K562 (cell line): ENCODE measurements at regions not wholly inside any gene's neighbourhood (a gene's known extent, or its start where the extent isn't known, plus 50 kb on each side); places are given as distances from the start of the nearest gene placed in this dataset.

Experiments used
- ATAC-seq: fragments of 200-7000 bp; cut with Tn5 transposase; 3 replicates; pipeline ENCODE4 v1.9.1; 2020; ENCODE audit warnings: moderate library complexity
- BruUV-seq: library from RNA; stranded (reverse); fragments of 400-500 nt; replicated peaks from 2 replicates; lab custom pipeline; 2021; lab: Mats Ljungman, UMichigan
- CTCF ChIA-PET: fragments of 300-600 bp; formaldehyde crosslinking; extraction: SDS; loops from one replicate; lab custom pipeline; 2021; ENCODE audit warnings: low intra/inter-chr PET ratio; lab: Yijun Ruan, JAX
- POLR2A ChIA-PET: fragments of 300-600, 350-650 bp; sonication (Branson Sonifier 250); formaldehyde crosslinking; extraction: SDS; loops from one replicate; lab custom pipeline; 2021; ENCODE audit warnings: antibody characterized with exemption, inconsistent platforms; lab: Yijun Ruan, JAX
- DNase-seq, 4 experiments: peaks; one replicate each; pipeline versions ENCODE4 v3.0.0 to v3.0.0-alpha.2; 2011 to 2018; ENCODE audit warnings: low spot score in 3 of 4, mixed read lengths in 3 of 4; ENCODE audit errors: extremely low read depth in 1 of 4
- FAIRE-seq: peaks from 2 replicates; lab custom pipeline; 2011; peaks lifted over from hg19 to GRCh38; lab: Jason Lieb, UNC
- H2AFZ ChIP-seq: 2 replicates; pipeline ENCODE4 v1.6.0; 2011; ENCODE audit warnings: low read depth, low read length, control low read depth, inconsistent platforms
- H3K27ac ChIP-seq: fragments of 200-600 bp; 3 replicates; pipeline ENCODE4 v1.8.0; 2011; ENCODE audit warnings: low read depth, mild to moderate bottlenecking, control low read depth, inconsistent platforms, low read length, moderate library complexity, mixed read lengths; ENCODE audit errors: extremely low read depth
- H3K27me3 ChIP-seq, 2 experiments: fragments of 300-600 bp in 1 of 2; 2 replicates in 1 of 2; 3 replicates in 1 of 2; pipeline versions ENCODE4 v1.6.0 to v1.8.0; 2011; ENCODE audit warnings: inconsistent platforms in 2 of 2, low read length in 2 of 2, mild to moderate bottlenecking in 1 of 2, mixed read lengths in 1 of 2, moderate library complexity in 1 of 2; ENCODE audit not compliant: control insufficient read depth in 2 of 2, insufficient read depth in 2 of 2
- H3K36me3 ChIP-seq: fragments of 300-600 bp; 3 replicates; pipeline ENCODE4 v1.8.0; 2011; ENCODE audit warnings: mild to moderate bottlenecking, low read length, inconsistent platforms; ENCODE audit not compliant: control insufficient read depth, insufficient read depth
- H3K4me1 ChIP-seq, 2 experiments: fragments of 200-600 bp in 1 of 2; replicated peaks in 1 of 2; 2 replicates in 1 of 2; 3 replicates in 1 of 2; pipeline versions ENCODE4 v1.5.1 to v1.8.0; 2011; ENCODE audit warnings: inconsistent platforms in 2 of 2, low read length in 2 of 2, mild to moderate bottlenecking in 1 of 2, mixed read lengths in 1 of 2, moderate library complexity in 1 of 2; ENCODE audit not compliant: control insufficient read depth in 2 of 2, insufficient read depth in 2 of 2
- H3K4me2 ChIP-seq: 2 replicates; pipeline ENCODE4 v1.6.1; 2011; ENCODE audit warnings: low read length, control low read depth, inconsistent platforms, mixed read lengths; ENCODE audit not compliant: insufficient read depth
- H3K4me3 ChIP-seq: fragments of 200-600 bp; sonication (generic), shearing (Covaris generic); 2 replicates; pipeline ENCODE4 v1.5.1; 2016; ENCODE audit warnings: control low read depth, inconsistent platforms
- H3K79me2 ChIP-seq: fragments of 200-600 bp; 3 replicates; pipeline ENCODE4 v1.8.0; 2011; ENCODE audit warnings: low read length, inconsistent platforms; ENCODE audit not compliant: control insufficient read depth, insufficient read depth
- H3K9ac ChIP-seq, 2 experiments: 2 replicates each; pipeline versions ENCODE4 v1.6.0 to v1.6.1; 2011; ENCODE audit warnings: low read depth in 2 of 2, low read length in 2 of 2, control low read depth in 1 of 2, inconsistent platforms in 1 of 2, mild to moderate bottlenecking in 1 of 2, mixed read lengths in 1 of 2; ENCODE audit not compliant: insufficient read depth in 1 of 2
- H3K9me1 ChIP-seq: one replicate; pipeline ENCODE4 v1.6.0; 2011; ENCODE audit warnings: inconsistent platforms, mild to moderate bottlenecking, low read length, moderate library complexity; ENCODE audit not compliant: control insufficient read depth, insufficient read depth
- H3K9me3 ChIP-seq: replicated peaks from 2 replicates; pipeline ENCODE4 v1.5.1; 2011; ENCODE audit warnings: low read depth, low read length, inconsistent platforms; ENCODE audit not compliant: control insufficient read depth, insufficient read depth
- H4K20me1 ChIP-seq: replicated peaks from 2 replicates; pipeline ENCODE4 v1.6.1; 2011; ENCODE audit warnings: low read length, inconsistent platforms, mixed read lengths; ENCODE audit not compliant: control insufficient read depth, insufficient read depth
- EGR1 ChIP-seq: fragments of 450-650 bp; conservative IDR thresholded peaks from 2 replicates; pipeline ENCODE4 v1.6.1; 2017; ENCODE audit warnings: mild to moderate bottlenecking
- NCOA1 ChIP-seq: fragments of 450-650 bp; IDR thresholded peaks from 2 replicates; pipeline ENCODE4 v1.6.1; 2016; ENCODE audit warnings: low read depth
- SIX5 ChIP-seq, 2 experiments: IDR thresholded peaks; 2 replicates each; pipeline ENCODE4 v1.6.1; 2011; ENCODE audit warnings: low read length in 2 of 2, borderline replicate concordance in 1 of 2, low read depth in 1 of 2, mild to moderate bottlenecking in 1 of 2, moderate library complexity in 1 of 2; ENCODE audit not compliant: insufficient read depth in 1 of 2
- SNIP1 ChIP-seq: fragments of 450-650 bp; IDR thresholded peaks from 2 replicates; pipeline ENCODE4 v1.7.1; 2017; ENCODE audit warnings: low read depth, mild to moderate bottlenecking
- SPI1 ChIP-seq: IDR thresholded peaks from 2 replicates; pipeline ENCODE4 v1.6.1; 2011; ENCODE audit warnings: low read depth, low read length, control low read depth, borderline replicate concordance
- STAT5B ChIP-seq: fragments of 250-450 bp; sonication (Bioruptor Pico); IDR thresholded peaks from 2 replicates; pipeline ENCODE4 v1.8.0; 2021; ENCODE audit warnings: mild to moderate bottlenecking, inconsistent platforms
- TSC22D4 ChIP-seq: fragments of 450-650 bp; IDR thresholded peaks from 2 replicates; pipeline ENCODE4 v1.6.1; 2016; ENCODE audit warnings: missing genetic modification characterization, missing biosample characterization, control low read depth
- ZBTB1 ChIP-seq: sonication (generic); formaldehyde crosslinking; IDR thresholded peaks from 2 replicates; pipeline ENCODE4 v1.8.1; 2023; ENCODE audit warnings: missing genetic modification reagents, low read depth, mild to moderate bottlenecking, borderline replicate concordance
- ZNF274 ChIP-seq: IDR thresholded peaks from 2 replicates; pipeline ENCODE4 v1.6.1; 2011; ENCODE audit warnings: low read depth, mild to moderate bottlenecking, low read length, moderate library complexity, borderline replicate concordance
- ZNF449 ChIP-seq: fragments of 250-450 bp; sonication (Bioruptor Pico); IDR thresholded peaks from 2 replicates; pipeline ENCODE4 v1.8.0; 2022; ENCODE audit warnings: moderate library complexity, mild to moderate bottlenecking, inconsistent platforms
- ZNF512 ChIP-seq: IDR thresholded peaks from 2 replicates; pipeline ENCODE4 v1.6.1; 2016; ENCODE audit warnings: missing genetic modification characterization, missing compliant biosample characterization
- ZZZ3 ChIP-seq: fragments of 450-650 bp; IDR thresholded peaks from 2 replicates; pipeline ENCODE4 v1.6.1; 2016; ENCODE audit warnings: antibody characterized with exemption, mild to moderate bottlenecking, moderate library complexity
- WGBS: fragments of 100-300 bp; shearing (Covaris generic); methylation state at CpG from one replicate; pipeline ENCODE4 v1.1.6; 2016; ENCODE audit warnings: low coverage, mixed read lengths; ENCODE audit not compliant: insufficient coverage; ENCODE audit errors: missing lambda C conversion rate; 5-methylcytosine and 5-hydroxymethylcytosine counted together
- in situ Hi-C: fragments of 300-500 bp; cut with MboI; formaldehyde crosslinking; loops from 4 replicates; pipeline ENCODE4 v1.15.0; 2018; ENCODE audit warnings: inconsistent platforms, mixed read lengths
- intact Hi-C: fragments of 100-400 bp; cut with micrococcal nuclease; formaldehyde crosslinking; loops from 2 replicates; pipeline ENCODE4 v1.14.2; 2022

- TF ChIP-seq EGR1 (0 out of 2 replicates have a peak, but pooled peaks have one; percentile 29), SIX5 (IDR thresholded peaks at IDR 0.05; ENCODE audit: borderline replicate concordance in 1 of 2, insufficient read depth in 1 of 2, low read depth in 1 of 2, low read length in 2 of 2) (no peak)
Observed at GRCh38 chr2:9757501-9758264, 85.6 kb upstream of the TAF1B start (continued).

GRCh38 chr2:9758741-9759140 is 84.5 kb upstream of the TAF1B start:
- FAIRE-seq (peak; percentile 57), ATAC-seq (no peak), DNase-seq (no peak)
- Histone ChIP-seq H3K27ac (no peak overlapping the region), H3K36me3 (no peaks in the 10 kb centered on the region), H3K4me3 (no peak overlapping the region), H3K4me1 (peaks cover 41 to 51% of the 10 kb centered on the region in 2 experiments), H3K9me1 (no peaks in the 10 kb centered on the region), H4K20me1 (no peaks in the 10 kb centered on the region), H3K9ac (no peak overlapping the region), H3K4me2 (no peak overlapping the region), H3K79me2 (no peaks in the 10 kb centered on the region), H2AFZ (no peak overlapping the region), H3K9me3 (no peaks in the 10 kb centered on the region), H3K27me3 (peaks cover 0 to 8% of the 10 kb centered on the region in 2 experiments; a peak in 2 of 5 replicates)
- CTCF ChIA-PET: no interaction called here
- TF ChIP-seq SNIP1 (no peak), ZZZ3 (no peak), SPI1 (no peak), ZNF512 (tag) (no peak), STAT5B (no peak), NCOA1 (no peak), ZBTB1 (CRISPR knock-in tag) (no peak), ZNF449 (CRISPR knock-in tag) (no peak), TSC22D4 (tag) (no peak), ZNF274 (no peak)
- in situ Hi-C loops: no loop called here
- intact Hi-C loops: no loop called here
- POLR2A ChIA-PET: interaction anchor here (0.5 to 1.7 kb wide), 4 partner anchors 8 to 399 kb away, joined by 3 to 10 read pairs (median 4); partner anchors contain the start of gene YWHAQ
- WGBS: 36% methylated on average over 5 of the region's 5 CpGs
- BruUV-seq: no TSS peak
